ENCODE measurements at regions not wholly inside any gene's neighbourhood (a gene's known extent, or its start where the extent isn't known, plus 50 kb on each side); places are given as distances from the start of the nearest gene placed in this dataset.
"Not testable (repeated sequence)": the region's sequence is repeated elsewhere in the genome, so short reads cannot be mapped to it uniquely, and the experiment has no call there.

GRCh38 chr5:98330871-98331270, 442.6 kb upstream of the RGMB start:
- DNase-seq, result no peak

- DNase-seq, result no peak
Measured at GRCh38 chr5:98333921-98334320, 439.5 kb upstream of the RGMB start.

GRCh38 chr5:98334946-98335345, 438.5 kb upstream of the RGMB start:
- no peak for DNase-seq

GRCh38 chr5:98339141-98339848, 434.2 kb upstream of the RGMB start:
- DNase-seq, result no peak

- no peak for DNase-seq
Measured at GRCh38 chr5:98341038-98342032, 432.1 kb upstream of the RGMB start.

- peak; percentile 13 to 15 for DNase-seq
Measured at GRCh38 chr5:98342958-98343660, 430.4 kb upstream of the RGMB start.

GRCh38 chr5:98349251-98349989, 424.0 kb upstream of the RGMB start:
- DNase-seq, result peak in 1 of 2 experiments; percentile 6

GRCh38 chr5:98349990-98350365, 423.5 kb upstream of the RGMB start:
- no peak for DNase-seq

GRCh38 chr5:98354922-98355321, 418.5 kb upstream of the RGMB start:
- DNase-seq, result no peak

- DNase-seq, result no peak
Measured at GRCh38 chr5:98360548-98360947, 412.9 kb upstream of the RGMB start.

GRCh38 chr5:98363157-98363556, 410.3 kb upstream of the RGMB start:
- no peak for DNase-seq

- DNase-seq, result no peak
Measured at GRCh38 chr5:98364549-98364948, 408.9 kb upstream of the RGMB start.

- peak in 1 of 2 experiments; percentile 23 for DNase-seq
Measured at GRCh38 chr5:98365126-98365525, 408.3 kb upstream of the RGMB start.

GRCh38 chr5:98368141-98368540, 405.3 kb upstream of the RGMB start:
- DNase-seq, result no peak

GRCh38 chr5:98372351-98372750, 401.1 kb upstream of the RGMB start:
- DNase-seq, result no peak

GRCh38 chr5:98391921-98392625, 381.4 kb upstream of the RGMB start:
- DNase-seq, result no peak

- DNase-seq, result not testable (repeated sequence)
Measured at GRCh38 chr5:98393205-98393604, 380.3 kb upstream of the RGMB start.

- DNase-seq, result no peak
Measured at GRCh38 chr5:98397081-98397480, 376.4 kb upstream of the RGMB start.

- no peak for DNase-seq
Measured at GRCh38 chr5:98398465-98398864, 375.0 kb upstream of the RGMB start.

- no peak for DNase-seq
Measured at GRCh38 chr5:98401656-98402055, 371.8 kb upstream of the RGMB start.

- DNase-seq, result no peak
Measured at GRCh38 chr5:98402130-98402529, 371.3 kb upstream of the RGMB start.

GRCh38 chr5:98403131-98403530, 370.3 kb upstream of the RGMB start:
- no peak for DNase-seq
